Right forelimb (tissue), 1 donor: ENCODE measurements at regions not wholly inside any gene's neighbourhood (a gene's known extent, or its start where the extent isn't known, plus 50 kb on each side); places are given as distances from the start of the nearest gene placed in this dataset.
A peak's percentile ranks its signal among the peaks of the same experiment; 100 is the strongest.

Experiments used
- DNase-seq: peaks from one replicate; pipeline ENCODE4 v3.0.0-alpha.2; 2018

GRCh38 chr11:70810133-70810532 lies 411.8 kb downstream of the CTTN start:
- DNase-seq, result no peak

DNA sequence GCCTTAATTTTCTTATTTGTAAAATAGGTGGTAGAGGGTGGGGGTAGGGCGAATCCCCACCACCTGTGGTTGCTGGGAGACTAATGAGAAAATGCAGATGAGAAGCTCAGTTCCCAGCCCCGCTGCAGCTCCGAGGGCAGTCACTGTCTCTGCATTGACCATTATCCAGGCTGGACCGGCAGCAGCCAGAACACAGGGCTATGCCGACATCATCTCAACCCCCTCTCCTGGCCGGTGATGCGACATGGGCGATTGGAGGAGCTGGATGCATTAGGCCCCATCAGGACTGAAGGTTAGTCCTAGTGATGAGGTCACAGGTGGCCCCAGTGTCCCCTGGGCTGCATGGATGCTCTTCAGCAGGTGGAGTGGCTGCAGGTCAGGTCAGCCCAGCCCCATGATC lies 412.4 kb downstream of the CTTN start:
- DNase-seq, result no peak

- DNase-seq, result no peak
These were observed 413.2 kb downstream of the CTTN start for GRCh38 chr11:70811483-70811882.

DNA sequence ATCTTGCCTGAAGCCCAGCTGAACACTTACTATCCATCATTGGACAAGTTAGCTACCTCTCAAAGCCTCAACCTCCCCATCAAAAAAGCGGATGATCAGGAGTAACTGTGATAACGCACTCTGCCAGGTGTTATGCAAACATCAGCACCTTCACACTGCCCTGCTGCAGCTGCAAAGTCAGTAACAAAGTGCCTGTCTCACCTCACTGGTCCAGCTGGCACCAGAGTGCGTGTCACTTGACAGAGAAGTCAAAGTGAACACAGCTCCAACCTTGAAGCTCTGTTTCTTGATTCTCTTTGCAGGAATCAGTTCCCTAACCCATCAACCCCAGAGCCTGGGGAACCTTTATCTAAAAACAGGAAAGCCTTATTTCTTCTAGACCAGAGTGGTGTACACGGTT lies 413.6 kb downstream of the CTTN start:
- DNase-seq, result no peak

DNA sequence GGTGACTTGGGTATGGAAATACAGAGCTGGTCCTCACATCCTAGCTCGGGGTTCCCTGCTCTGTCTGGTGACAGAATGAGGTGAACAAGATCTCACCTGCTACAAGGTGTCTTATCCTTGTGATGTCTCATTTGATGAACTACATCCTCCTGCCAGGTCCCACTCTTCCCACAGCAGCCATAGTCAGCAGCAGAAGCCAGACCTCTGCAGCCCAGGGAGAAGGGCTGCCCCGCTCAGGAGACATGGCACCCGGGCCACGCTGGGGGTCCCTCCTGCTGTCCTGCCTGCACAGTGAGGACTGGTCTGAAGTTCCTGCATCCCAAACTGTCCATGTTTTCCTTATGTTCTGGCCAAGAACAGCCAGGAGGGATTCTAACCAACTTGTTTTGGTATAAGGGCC lies 414.1 kb downstream of the CTTN start:
- no peak for DNase-seq

- no peak for DNase-seq
These were observed 415.3 kb downstream of the CTTN start for GRCh38 chr11:70813651-70814050.

DNA sequence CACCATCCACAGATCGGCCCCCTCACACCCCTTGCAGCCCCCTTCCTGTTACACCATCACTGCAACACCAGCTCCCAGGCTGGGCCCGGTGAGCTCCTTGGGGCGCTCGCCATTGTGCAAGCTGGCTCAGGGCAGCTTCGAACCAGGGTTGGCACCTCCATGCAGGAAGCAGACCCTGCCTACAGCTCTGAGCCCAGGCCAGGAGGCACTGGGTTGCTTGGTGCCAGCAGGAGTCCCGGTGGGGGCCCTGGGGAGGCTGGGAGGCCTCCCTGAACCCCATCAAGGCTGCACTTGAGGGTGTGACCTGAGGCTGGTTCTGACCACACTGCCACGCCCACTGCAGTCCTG lies 417.1 kb downstream of the CTTN start:
- no peak for DNase-seq

DNA sequence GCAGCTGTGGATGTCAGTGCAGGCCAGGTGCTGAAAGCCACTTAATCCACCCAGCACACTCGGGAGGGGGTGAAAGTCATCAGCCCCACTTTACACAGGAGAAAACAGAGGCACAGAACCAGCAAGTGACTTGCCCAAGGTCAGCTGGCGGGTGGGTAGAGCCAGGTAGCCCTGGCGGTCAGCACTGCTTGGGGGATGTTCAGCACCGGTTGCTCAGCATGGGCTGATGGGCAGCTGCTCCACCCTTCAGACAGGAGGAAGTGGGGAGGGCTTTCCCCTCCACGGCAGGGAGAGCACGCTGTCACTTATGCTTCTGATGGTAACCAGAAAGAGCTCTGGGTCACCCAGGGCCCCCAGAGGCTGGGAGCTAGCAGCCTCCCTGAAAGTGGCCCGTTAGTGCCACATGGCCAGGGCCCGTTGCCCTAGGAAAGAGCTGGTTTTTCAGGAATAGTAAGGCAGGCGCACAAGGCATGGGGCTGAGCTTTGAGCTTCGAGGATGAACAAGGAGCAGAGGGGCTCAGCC lies 417.9 kb downstream of the CTTN start:
- DNase-seq, result no peak

GRCh38 chr11:70818351-70818750 lies 420.0 kb downstream of the CTTN start:
- no peak for DNase-seq

DNA sequence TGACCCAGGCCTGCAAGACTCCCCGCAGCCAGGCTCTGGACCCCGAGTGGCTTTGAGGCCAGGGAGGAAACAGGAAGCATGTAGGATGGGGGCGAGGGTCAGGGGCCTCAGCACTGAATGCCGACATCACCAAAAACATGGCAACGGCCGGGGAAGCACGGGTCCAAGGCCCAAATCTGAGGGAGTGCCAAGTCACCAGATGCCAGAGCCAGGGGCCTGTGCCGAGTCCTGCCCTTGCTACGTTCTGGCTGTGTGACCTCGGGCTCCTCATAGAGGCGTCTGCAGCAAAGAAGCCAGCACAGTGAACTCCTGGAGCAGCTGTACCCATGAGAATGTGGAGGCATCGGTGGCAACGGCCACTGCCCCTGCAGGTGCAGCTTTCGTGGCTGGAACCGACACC lies 420.7 kb downstream of the CTTN start:
- DNase-seq, result no peak

DNA sequence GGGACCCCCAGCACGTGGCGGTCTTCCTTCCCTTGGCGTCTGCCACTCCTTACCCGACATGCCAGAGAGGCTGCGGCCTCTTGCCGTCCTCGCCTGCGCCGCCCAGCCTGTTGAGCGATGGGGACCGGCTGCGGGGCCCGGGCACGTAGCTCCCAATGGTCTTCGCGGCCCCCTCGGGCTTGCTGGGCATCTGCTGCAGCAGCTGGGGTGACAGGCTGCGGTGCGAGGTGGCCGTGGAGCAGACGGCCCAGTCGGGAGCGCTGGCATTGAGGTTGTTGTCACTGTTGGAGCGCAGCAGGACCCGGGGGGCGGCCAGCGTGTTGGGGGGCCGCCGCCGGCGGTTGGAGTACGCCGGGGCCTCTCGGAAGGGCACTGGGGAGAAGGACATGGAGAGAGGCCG lies 422.0 kb downstream of the CTTN start:
- DNase-seq, result no peak

- no peak for DNase-seq
These were observed 422.4 kb downstream of the CTTN start for GRCh38 chr11:70820712-70821111.

GRCh38 chr11:70823771-70824170 lies 425.4 kb downstream of the CTTN start:
- DNase-seq, result no peak

GRCh38 chr11:70824605-70825245 lies 426.4 kb downstream of the CTTN start:
- no peak for DNase-seq

DNA sequence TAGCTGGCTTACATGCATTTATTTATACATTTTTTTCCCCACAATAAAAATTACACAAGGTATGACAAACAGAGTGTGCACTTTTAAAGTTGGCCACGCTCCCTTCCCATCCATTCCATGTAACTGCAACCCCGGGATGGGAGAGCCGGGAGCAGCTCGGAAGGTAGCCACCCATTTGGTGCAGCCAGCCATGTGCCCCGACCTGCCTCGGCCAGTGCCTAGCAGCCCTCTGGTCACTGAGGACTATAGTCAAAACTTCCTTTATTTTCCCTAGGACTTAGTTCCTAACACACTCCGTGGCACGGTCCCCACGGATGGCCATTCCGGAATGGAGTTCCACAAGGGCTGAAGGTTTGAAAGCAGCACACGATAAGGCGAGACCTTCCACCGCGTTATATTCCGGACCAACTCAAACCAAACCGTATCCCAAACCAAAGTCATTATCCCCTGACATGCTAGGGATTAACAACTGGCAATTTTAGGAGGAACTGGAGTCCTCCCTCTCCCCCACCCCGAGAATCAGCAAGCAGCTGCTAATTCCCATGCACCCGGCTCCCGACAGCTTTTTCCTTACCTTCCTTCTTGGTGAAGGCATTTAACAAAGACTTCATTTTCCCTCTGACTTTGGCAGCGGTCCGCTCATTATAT lies 426.4 kb downstream of the SHANK2 start:
- no peak for DNase-seq

- DNase-seq, result peak; percentile 64
These were observed 425.6 kb downstream of the SHANK2 start for GRCh38 chr11:70826541-70827335.

DNA sequence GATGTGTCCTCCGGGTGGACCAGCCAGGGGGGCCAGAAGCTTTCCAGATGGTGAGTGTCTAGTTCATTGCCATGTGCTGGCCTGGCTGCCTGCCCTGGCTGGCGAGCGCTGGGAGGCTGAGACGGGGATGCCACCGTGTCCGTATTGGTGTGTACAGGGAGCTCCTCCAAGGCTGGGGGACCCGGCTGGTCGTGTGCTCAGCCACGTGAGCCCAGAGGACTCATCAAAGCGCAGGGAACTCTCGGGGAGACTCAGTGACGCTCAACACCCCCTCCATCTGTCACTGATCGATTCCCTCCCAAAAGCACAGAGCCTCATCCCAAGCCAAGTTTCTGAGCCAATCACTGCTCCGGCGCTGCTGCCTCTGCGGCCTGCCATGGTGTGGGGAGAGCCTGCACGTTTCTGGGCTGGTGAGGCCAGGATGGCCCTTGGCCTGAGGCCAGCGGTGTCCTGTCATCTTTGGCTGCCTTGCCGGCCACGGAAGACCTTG lies 423.7 kb downstream of the SHANK2 start:
- peak; percentile 65 for DNase-seq

GRCh38 chr11:70829134-70829885 lies 423.1 kb downstream of the SHANK2 start:
- DNase-seq, result no peak

DNA sequence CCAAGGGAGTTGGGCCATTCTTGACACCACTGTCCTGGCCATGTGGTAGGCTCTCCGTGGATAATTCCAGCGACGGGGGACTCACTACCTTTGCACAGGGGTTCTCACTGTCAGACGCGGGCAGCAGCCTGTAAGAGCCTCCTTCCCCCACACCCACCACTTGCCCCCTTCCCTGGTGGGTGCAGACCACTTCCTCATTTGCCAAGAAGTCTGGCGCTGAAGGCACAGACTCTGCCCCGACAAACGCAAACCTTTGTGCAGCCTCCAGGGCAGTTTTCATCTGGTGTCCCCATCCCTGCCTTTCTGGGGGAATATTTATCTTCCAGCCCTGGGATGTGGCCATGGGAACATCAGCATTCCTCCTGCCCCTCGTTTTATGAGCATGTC lies 422.5 kb downstream of the SHANK2 start:
- no peak for DNase-seq

DNA sequence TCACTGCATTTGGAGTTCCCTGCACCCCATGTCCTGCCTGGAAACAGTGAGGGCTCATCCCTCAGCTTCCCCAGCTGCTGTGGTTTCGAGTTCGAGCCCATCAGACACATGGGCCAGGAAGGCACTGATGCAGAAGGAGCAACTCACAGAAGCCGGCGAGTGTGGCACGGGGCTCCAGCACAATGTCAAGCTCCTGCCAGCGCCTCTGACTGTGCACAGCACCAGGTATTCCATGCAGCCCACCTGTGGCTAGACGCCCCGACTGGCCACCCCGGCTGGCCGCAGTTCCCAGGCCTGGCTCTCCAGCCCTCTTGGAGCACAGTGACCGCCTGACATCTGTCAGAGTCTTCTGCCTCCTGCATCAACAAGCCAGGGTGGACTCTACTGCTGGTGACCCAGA lies 419.4 kb downstream of the SHANK2 start:
- no peak for DNase-seq

- DNase-seq, result no peak
These were observed 418.8 kb downstream of the SHANK2 start for GRCh38 chr11:70833554-70833953.

DNA sequence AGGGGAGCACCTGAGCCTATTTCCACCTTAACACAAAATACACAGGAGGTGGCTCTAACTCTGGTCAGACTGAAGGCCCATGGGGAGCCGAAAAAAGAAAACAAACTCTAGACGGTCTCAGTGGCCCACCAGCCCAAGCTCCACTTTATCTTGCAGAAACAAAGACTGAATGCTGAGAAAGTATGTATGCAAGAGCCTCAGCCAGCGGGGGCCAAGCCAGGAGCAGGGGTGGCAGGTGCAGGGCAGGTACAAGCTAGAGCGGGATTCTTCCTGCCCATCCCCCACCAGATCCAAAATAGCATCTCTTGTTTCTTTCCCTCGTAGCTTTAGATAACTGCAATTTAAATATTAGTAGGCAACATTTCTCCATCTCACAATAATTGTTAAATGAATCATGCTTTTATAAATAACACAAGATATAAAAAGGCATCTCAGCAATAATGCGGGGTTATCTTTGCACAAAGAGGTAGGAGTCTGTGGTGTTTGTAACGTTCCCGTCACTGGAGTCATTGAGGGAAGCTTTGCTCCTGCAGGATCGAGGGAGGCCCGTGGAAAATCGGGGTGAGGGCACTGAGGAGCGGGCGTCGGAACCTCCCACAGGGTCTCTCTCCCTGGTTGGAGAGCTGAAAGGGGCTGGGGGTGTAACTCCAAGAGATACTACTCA lies 418.0 kb downstream of the SHANK2 start:
- DNase-seq, result no peak
